RWPE1 (cell line): ENCODE measurements at regions not wholly inside any gene's neighbourhood (a gene's known extent, or its start where the extent isn't known, plus 50 kb on each side); places are given as distances from the start of the nearest gene placed in this dataset.

Experiments
- CTCF ChIA-PET: fragments of 350-600 bp; sonication (Branson Sonifier 250); formaldehyde crosslinking; extraction: SDS; loops from one replicate; lab custom pipeline; 2021; lab: Yijun Ruan, JAX
- POLR2A ChIA-PET: fragments of 400-600 bp; formaldehyde crosslinking; extraction: SDS; loops from one replicate; lab custom pipeline; 2020; ENCODE audit warnings: antibody characterized with exemption; ENCODE audit not compliant: low non-redundant PET; lab: Yijun Ruan, JAX
- DNase-seq: peaks from one replicate; pipeline ENCODE4 v3.0.0; 2012; ENCODE audit warnings: low spot score
- H3K27ac ChIP-seq: fragments of 450-650 bp; 2 replicates; pipeline ENCODE4 v1.5.1; 2017
- CTCF ChIP-seq: fragments of 450-650 bp; conservative IDR thresholded peaks from 2 replicates; pipeline ENCODE4 v1.5.1; 2017; ENCODE audit warnings: low read depth, mild to moderate bottlenecking

DNA sequence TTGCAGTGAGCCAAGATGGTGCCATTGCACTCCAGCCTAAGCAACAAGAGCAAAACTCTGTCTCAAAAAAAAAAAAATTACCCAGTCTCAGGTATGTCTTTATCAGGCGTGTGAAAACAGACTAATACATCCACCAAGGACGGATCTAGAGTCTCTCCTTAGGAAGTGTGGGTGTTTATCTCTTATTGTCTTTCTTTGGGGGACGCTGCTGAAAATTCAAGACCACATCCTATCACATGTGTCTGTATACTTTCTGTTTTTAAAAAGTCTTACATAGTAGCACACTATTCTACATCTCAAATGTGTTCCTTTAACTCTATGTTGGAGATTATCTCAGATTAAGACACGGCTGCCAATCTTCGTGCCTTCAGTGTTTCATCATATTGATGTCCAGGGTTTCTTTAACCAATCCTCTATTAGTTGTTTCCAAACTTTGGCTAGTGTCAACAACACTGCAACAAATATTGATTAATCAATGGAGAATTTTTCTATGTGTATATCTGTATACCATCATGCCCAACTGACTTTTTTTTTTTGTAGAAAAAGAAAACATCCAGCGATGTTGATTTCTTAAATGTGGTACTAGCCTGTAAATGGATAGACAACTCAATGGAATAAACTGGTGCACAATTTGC lies 92.3 kb upstream of the KDM7A start:
- DNase-seq, result no peak
- CTCF ChIA-PET, result no interaction called here
- POLR2A ChIA-PET, result no interaction called here
- TF ChIP-seq CTCF, result no peak
- H3K27ac ChIP-seq, result no peak overlapping the region

GRCh38 chr7:140267381-140268226 lies 90.8 kb upstream of the KDM7A start:
- no peak for DNase-seq
- ChIA-PET CTCF (no interaction called here), POLR2A (interaction anchor here (0.7 kb wide), 1 partner anchor 24 kb away, joined by 7 read pairs; no protein-coding TSS in a partner anchor)
- no peak overlapping the region for H3K27ac ChIP-seq
- no peak for TF ChIP-seq CTCF

DNA sequence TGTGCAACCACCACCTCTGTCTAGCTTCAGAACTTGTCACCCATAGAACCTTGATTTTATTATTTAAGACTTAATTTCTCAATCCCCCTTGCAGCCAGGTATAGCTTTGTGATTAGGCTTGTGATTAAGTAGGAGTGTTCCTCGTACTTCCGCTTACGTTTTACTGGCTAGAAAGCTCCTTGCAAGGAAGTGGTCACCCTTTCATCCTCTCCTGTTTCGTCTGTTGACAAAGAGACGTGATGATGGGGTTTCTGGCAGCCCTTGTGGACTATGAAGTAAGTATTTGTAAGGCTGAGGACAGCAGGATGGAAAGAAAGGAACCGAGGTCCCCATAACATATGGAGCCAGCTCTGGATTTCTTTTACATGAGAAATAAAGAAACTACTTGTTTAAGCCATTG lies 86.5 kb upstream of the KDM7A start:
- ChIA-PET CTCF (interaction anchor here (0.5 kb wide), 1 partner anchor 21 kb away, joined by 3 read pairs; no protein-coding TSS in a partner anchor), POLR2A (interaction anchor here (0.7 kb wide), 1 partner anchor 22 kb away, joined by 9 read pairs; no protein-coding TSS in a partner anchor)
- no peak for DNase-seq
- no peak overlapping the region for H3K27ac ChIP-seq
- no peak for TF ChIP-seq CTCF

- ChIA-PET CTCF (no interaction called here), POLR2A (interaction anchor here (0.7 kb wide), 1 partner anchor 21 kb away, joined by 9 read pairs; no protein-coding TSS in a partner anchor)
- H3K27ac ChIP-seq, result no peak overlapping the region
- no peak for DNase-seq
- TF ChIP-seq CTCF, result no peak
Observed at GRCh38 chr7:140262242-140262903, 85.6 kb upstream of the KDM7A start.

GRCh38 chr7:140261522-140261921 lies 84.7 kb upstream of the KDM7A start:
- ChIA-PET POLR2A (no interaction called here), CTCF (no interaction called here)
- TF ChIP-seq CTCF, result no peak
- H3K27ac ChIP-seq, result no peak overlapping the region
- DNase-seq, result no peak

DNA sequence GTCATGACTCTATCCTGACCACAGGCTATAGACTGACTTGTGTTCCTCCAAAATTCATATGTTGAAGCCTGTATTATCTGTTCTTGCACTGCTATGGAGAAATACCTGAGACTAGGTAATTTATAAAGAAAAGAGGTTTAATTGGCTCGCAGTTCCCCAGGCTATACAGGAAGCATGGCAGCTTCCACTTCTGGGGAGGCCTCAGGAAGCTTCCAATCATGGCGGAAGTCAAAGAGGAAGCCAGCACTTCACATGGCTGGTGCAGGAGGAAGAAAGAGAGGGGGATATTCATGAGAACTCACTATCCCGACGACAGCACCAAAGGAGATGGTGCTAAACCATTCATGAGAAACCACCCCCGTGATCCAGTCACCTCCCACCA lies 84.3 kb upstream of the KDM7A start:
- CTCF ChIA-PET, result no interaction called here
- POLR2A ChIA-PET, result no interaction called here
- TF ChIP-seq CTCF, result no peak
- no peak overlapping the region for H3K27ac ChIP-seq
- DNase-seq, result no peak
